Neural cell (in vitro differentiated cells): ENCODE measurements at regions not wholly inside any gene's neighbourhood (a gene's known extent, or its start where the extent isn't known, plus 50 kb on each side); places are given as distances from the start of the nearest gene placed in this dataset.

Experiments used
- CTCF ChIP-seq: fragments of 450-650 bp; IDR thresholded peaks from 2 replicates; pipeline ENCODE4 v1.5.1; 2014; ENCODE audit warnings: antibody characterized with exemption, mild to moderate bottlenecking, moderate library complexity; ENCODE audit not compliant: poor library complexity, severe bottlenecking
- EP300 ChIP-seq: fragments of 450-650 bp; conservative IDR thresholded peaks from 2 replicates; pipeline ENCODE4 v1.6.1; 2014; ENCODE audit warnings: antibody characterized with exemption, mild to moderate bottlenecking, moderate library complexity; ENCODE audit not compliant: poor library complexity, severe bottlenecking
- EZH2 ChIP-seq: fragments of 200-600, 300-800 bp; shearing (Covaris generic), sonication (generic); IDR thresholded peaks from 2 replicates; pipeline ENCODE4 v1.6.1; 2014; ENCODE audit warnings: antibody characterized with exemption, low read length, borderline replicate concordance, mild to moderate bottlenecking; ENCODE audit not compliant: insufficient read depth, poor library complexity, severe bottlenecking
- POLR2AphosphoS5 ChIP-seq: IDR thresholded peaks from 2 replicates; pipeline ENCODE4 v1.6.1; 2012
- RAD21 ChIP-seq: fragments of 450-650 bp; conservative IDR thresholded peaks from 2 replicates; pipeline ENCODE4 v1.6.1; 2014; ENCODE audit warnings: antibody characterized with exemption, mild to moderate bottlenecking, moderate library complexity
- REST ChIP-seq: IDR thresholded peaks from 2 replicates; pipeline ENCODE4 v1.6.1; 2012; ENCODE audit warnings: borderline replicate concordance
- SMC3 ChIP-seq: fragments of 450-650 bp; conservative IDR thresholded peaks from 2 replicates; pipeline ENCODE4 v1.6.1; 2014; ENCODE audit warnings: antibody characterized with exemption, mild to moderate bottlenecking, moderate library complexity; ENCODE audit not compliant: poor library complexity
- TAF1 ChIP-seq: IDR thresholded peaks from 2 replicates; pipeline ENCODE4 v1.6.1; 2012; ENCODE audit warnings: low read depth

- TF ChIP-seq RAD21 (no peak), TAF1 (no peak), POLR2AphosphoS5 (no peak), CTCF (no peak), REST (no peak), EP300 (no peak), EZH2 (no peak), SMC3 (no peak)
Measured at GRCh38 chr16:9681508-9681907, 500.7 kb downstream of the GRIN2A start.
